Nephron progenitor cell (in vitro differentiated cells): ENCODE measurements at regions not wholly inside any gene's neighbourhood (a gene's known extent, or its start where the extent isn't known, plus 50 kb on each side); places are given as distances from the start of the nearest gene placed in this dataset.

ENCODE experiments used
- DNase-seq: peaks from one replicate; pipeline ENCODE4 v3.0.0; 2021
- H3K27ac Mint-ChIP-seq: 2 replicates; pipeline ENCODE4 v1.8.0; 2021; ENCODE audit warnings: mild to moderate bottlenecking, moderate library complexity, mixed read lengths
- H3K27me3 Mint-ChIP-seq: 2 replicates; pipeline ENCODE4 v1.8.0; 2021; ENCODE audit warnings: mild to moderate bottlenecking, low read depth, mixed read lengths; ENCODE audit not compliant: poor library complexity
- H3K36me3 Mint-ChIP-seq: 2 replicates; pipeline ENCODE4 v1.8.0; 2021; ENCODE audit warnings: low read depth, mixed read lengths
- H3K4me1 Mint-ChIP-seq: 2 replicates; pipeline ENCODE4 v1.8.0; 2021; ENCODE audit warnings: mixed read lengths
- H3K4me3 Mint-ChIP-seq: 2 replicates; pipeline ENCODE4 v1.8.0; 2021; ENCODE audit warnings: mild to moderate bottlenecking, moderate library complexity, mixed read lengths
- H3K9me3 Mint-ChIP-seq: 2 replicates; pipeline ENCODE4 v1.8.0; 2021; ENCODE audit warnings: mild to moderate bottlenecking, moderate library complexity, mixed read lengths
- TF ChIP-seq, protein P1 (sequence below): fragments of 200-600 bp; sonication (generic); IDR thresholded peaks from 2 replicates; pipeline ENCODE4 v1.5.0; 2021; ENCODE audit warnings: antibody characterized with exemption

DNA sequence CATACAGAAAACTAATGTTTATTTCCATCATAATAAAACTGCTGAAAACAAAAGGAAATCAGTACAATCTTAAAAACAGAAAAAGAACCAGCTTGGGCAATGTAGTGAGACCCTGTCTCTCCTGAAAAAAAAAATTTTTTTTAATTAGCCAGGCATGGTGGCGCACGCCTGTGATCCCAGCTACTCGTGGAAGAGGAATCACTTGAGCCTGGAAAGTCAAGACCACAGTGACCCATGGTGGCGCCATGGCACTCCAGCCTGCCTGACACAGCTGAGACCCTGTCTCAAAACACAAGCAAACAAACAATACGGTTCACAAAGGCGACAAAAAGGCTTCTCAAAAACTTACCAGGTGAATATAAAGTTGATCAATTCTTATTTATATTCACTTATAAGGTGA lies 289.7 kb downstream of the BRD1 start:
- H3K27me3 Mint-ChIP-seq, result peaks cover 8% of the 10 kb centered on the region
- no peak overlapping the region for H3K27ac Mint-ChIP-seq
- DNase-seq, result no peak
- TF ChIP-seq, protein P1, sequence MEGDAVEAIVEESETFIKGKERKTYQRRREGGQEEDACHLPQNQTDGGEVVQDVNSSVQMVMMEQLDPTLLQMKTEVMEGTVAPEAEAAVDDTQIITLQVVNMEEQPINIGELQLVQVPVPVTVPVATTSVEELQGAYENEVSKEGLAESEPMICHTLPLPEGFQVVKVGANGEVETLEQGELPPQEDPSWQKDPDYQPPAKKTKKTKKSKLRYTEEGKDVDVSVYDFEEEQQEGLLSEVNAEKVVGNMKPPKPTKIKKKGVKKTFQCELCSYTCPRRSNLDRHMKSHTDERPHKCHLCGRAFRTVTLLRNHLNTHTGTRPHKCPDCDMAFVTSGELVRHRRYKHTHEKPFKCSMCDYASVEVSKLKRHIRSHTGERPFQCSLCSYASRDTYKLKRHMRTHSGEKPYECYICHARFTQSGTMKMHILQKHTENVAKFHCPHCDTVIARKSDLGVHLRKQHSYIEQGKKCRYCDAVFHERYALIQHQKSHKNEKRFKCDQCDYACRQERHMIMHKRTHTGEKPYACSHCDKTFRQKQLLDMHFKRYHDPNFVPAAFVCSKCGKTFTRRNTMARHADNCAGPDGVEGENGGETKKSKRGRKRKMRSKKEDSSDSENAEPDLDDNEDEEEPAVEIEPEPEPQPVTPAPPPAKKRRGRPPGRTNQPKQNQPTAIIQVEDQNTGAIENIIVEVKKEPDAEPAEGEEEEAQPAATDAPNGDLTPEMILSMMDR, result no peak
- no peak overlapping the region for H3K4me3 Mint-ChIP-seq
- H3K9me3 Mint-ChIP-seq, result no peaks in the 10 kb centered on the region
- no peaks in the 10 kb centered on the region for H3K36me3 Mint-ChIP-seq
- H3K4me1 Mint-ChIP-seq, result peaks cover 54% of the 10 kb centered on the region

GRCh38 chr22:49536571-49537131 lies 291.0 kb downstream of the BRD1 start:
- peaks cover 8% of the 10 kb centered on the region for H3K27me3 Mint-ChIP-seq
- TF ChIP-seq, protein P1, result no peak
- H3K4me3 Mint-ChIP-seq, result peak overlapping the region; percentile 49
- DNase-seq, result no peak
- H3K4me1 Mint-ChIP-seq, result peaks cover 49% of the 10 kb centered on the region
- H3K27ac Mint-ChIP-seq, result peak overlapping the region; percentile 77
- no peaks in the 10 kb centered on the region for H3K36me3 Mint-ChIP-seq
- H3K9me3 Mint-ChIP-seq, result no peaks in the 10 kb centered on the region

GRCh38 chr22:49535527-49536125 lies 292.0 kb downstream of the BRD1 start:
- Mint-ChIP-seq H3K27ac (no peak overlapping the region), H3K9me3 (no peaks in the 10 kb centered on the region), H3K4me1 (peaks cover 49% of the 10 kb centered on the region), H3K27me3 (peaks cover 8% of the 10 kb centered on the region), H3K36me3 (no peaks in the 10 kb centered on the region), H3K4me3 (no peak overlapping the region)
- DNase-seq, result no peak
- TF ChIP-seq, protein P1, result no peak

- peaks cover 8% of the 10 kb centered on the region for H3K27me3 Mint-ChIP-seq
- H3K4me3 Mint-ChIP-seq, result no peak overlapping the region
- no peaks in the 10 kb centered on the region for H3K9me3 Mint-ChIP-seq
- no peaks in the 10 kb centered on the region for H3K36me3 Mint-ChIP-seq
- DNase-seq, result no peak
- TF ChIP-seq, protein P1, result no peak
- peaks cover 44% of the 10 kb centered on the region for H3K4me1 Mint-ChIP-seq
- peak overlapping the region; percentile 14 for H3K27ac Mint-ChIP-seq
Observed at GRCh38 chr22:49535126-49535525, 292.5 kb downstream of the BRD1 start.

- H3K4me3 Mint-ChIP-seq, result no peak overlapping the region
- no peak for DNase-seq
- H3K9me3 Mint-ChIP-seq, result peaks cover 4% of the 10 kb centered on the region
- H3K27me3 Mint-ChIP-seq, result peaks cover 8% of the 10 kb centered on the region
- H3K36me3 Mint-ChIP-seq, result no peaks in the 10 kb centered on the region
- H3K4me1 Mint-ChIP-seq, result peaks cover 37% of the 10 kb centered on the region
- peak overlapping the region; percentile 62 for H3K27ac Mint-ChIP-seq
- TF ChIP-seq, protein P1, result no peak
Observed at GRCh38 chr22:49534386-49534785, 293.3 kb downstream of the BRD1 start.

GRCh38 chr22:49533886-49534285 lies 293.8 kb downstream of the BRD1 start:
- Mint-ChIP-seq H3K4me3 (no peak overlapping the region), H3K27ac (no peak overlapping the region), H3K36me3 (no peaks in the 10 kb centered on the region), H3K9me3 (peaks cover 4% of the 10 kb centered on the region), H3K4me1 (peaks cover 32% of the 10 kb centered on the region), H3K27me3 (peaks cover 8% of the 10 kb centered on the region)
- no peak for DNase-seq
- TF ChIP-seq, protein P1, result no peak
